Anterior cingulate cortex (tissue), 58 donors: ENCODE measurements at regions not wholly inside any gene's neighbourhood (a gene's known extent, or its start where the extent isn't known, plus 50 kb on each side); places are given as distances from the start of the nearest gene placed in this dataset.
"Not testable (repeated sequence)": the region's sequence is repeated elsewhere in the genome, so short reads cannot be mapped to it uniquely, and the experiment has no call there.

ENCODE experiments used
- DNase-seq, 58 donors: peaks; one replicate each; lab custom pipeline; 2025; lab: John Stamatoyannopoulos, UW

- DNase-seq, result no peak
Observed at GRCh38 chr2:64738026-64738425, 84.3 kb upstream of the SERTAD2 start.

DNA sequence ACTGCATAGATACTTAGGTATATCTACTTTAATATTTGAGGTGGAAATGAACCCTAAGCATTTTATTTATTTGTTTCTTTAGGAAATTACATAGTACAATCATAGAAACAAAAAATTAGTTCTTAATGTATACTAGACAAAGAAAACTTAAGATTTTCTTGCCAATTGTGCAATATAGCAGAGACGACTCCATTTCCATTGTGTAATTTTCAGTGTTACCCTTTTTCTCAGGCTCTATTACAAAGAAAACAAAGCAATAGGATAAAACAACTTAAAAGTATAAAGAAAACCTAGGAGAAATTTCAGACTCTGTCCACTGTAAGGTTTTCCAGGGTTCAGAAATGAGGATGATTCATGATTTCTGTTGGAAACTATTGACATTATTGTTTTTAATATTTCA lies 89.0 kb upstream of the SERTAD2 start:
- no peak for DNase-seq

- no peak for DNase-seq
Observed at GRCh38 chr2:64743739-64744330, 90.1 kb upstream of the SERTAD2 start.

- no peak for DNase-seq
Observed at GRCh38 chr2:64745562-64745961, 91.8 kb upstream of the SERTAD2 start.

- not testable (repeated sequence) for DNase-seq
Observed at GRCh38 chr2:64747690-64748091, 94.0 kb upstream of the SERTAD2 start.

- DNase-seq, result no peak
Observed at GRCh38 chr2:64748147-64748546, 94.4 kb upstream of the SERTAD2 start.

DNA sequence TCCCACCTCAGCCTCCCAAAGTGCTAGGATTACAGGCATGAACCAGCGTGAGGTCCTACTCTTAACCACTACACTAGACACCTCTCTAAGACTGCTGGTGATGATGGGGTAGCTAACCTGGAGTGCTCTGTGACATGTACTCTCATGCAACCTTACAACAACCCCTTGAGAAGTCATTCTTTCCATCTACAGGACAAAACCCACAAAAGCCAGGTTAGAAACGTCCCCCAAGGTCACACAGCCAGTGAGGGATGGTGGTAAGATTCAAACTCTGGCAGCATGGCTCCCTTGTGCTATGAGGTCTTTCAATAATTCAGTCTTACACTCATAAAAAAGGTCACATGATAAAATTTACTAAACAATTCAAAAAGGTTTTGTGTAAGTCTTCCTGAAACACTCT lies 94.8 kb upstream of the SERTAD2 start:
- DNase-seq, result no peak

DNA sequence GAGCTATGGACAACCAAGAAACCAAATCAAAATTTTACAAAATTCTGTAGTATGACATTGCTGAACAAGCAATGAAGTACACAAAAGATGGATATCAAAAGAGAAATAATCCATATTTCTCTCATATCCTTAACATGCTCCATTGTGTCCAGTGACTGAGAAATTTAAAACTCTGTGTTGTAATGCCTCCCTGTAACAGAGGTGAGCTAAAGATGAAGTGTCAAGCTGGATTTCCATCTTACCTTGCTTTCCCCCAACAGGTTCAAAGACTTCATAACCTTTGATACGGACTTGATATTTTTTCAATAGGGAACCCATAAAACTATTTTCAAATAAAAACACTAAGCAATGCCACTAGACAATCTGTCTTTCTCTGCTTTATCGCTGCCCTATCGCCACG lies 95.7 kb upstream of the SERTAD2 start:
- no peak for DNase-seq

GRCh38 chr2:64750001-64750816 lies 96.5 kb upstream of the SERTAD2 start:
- DNase-seq, result peak in 40 of 58 donors; percentile 14 to 63 (median 33)

- DNase-seq, result peak in 55 of 58 donors; percentile 97 to 100 (median 100)
Observed at GRCh38 chr2:64750817-64751285, 97.1 kb upstream of the SERTAD2 start.

DNA sequence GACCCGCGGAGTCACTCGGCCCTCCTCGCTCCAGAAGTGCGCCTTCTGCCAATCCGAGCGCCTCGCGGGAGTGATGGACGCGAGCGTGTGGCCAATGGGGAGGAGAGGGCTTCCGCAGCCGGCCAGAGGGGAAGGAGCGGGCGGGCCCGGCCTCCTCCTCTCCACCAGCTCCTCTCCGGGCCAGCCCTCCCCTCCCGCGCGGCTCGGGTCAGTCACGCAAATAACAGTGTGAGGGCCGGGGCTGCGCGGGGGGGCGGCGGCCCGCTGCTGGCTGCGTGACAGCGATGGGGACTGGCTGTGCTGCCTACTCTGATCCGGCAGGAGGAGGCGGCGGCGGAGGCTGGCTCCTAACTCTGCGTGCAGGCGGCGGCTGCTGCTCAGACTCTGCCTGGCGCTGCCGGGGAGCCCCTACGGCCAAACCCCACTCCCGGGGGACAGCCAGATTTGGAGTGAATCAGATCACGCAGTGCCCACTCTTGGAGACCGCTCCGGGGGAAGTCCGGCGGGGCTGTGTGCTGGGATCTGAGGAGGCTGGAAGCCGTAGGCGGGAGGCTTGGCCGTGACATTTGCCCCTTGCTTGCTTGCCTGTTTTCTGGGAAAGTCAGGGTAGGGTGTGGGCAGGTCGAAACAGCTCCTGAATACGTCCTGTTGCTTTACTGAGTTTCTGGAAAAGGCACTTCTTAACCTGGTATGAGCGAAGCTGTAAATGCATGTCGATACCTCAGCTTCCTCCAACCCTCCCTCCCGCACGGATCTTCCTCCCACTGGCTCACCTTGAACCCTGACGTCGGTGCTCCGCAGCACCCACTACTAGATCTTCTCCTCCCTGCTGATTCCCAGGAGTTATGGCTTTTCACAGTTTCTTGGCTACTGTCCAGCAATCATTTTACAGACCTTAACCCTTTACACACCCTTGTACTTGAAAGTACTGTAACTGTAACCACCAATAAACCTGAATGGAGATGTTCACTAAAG lies 97.9 kb upstream of the SERTAD2 start:
- DNase-seq, result peak in 33 of 58 donors; percentile 49 to 100 (median 100)

DNA sequence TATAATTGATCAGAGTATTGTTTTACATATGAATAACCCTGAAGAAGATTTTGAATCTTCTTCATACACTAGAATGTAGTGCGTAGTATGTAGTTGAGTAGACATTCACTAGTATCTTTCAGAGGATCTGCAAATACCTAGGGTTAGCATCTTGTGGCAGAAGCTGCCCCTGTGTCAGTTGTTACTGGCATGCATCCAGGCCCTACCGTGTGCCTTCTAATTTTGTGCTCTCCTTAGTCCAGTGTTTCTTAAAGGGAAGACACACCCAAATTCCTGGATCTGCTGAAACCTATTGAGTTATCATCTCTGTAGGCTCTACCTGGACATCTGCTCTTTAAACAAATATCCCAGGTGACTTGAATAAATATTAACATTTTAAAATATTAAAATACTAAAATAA lies 99.7 kb upstream of the SERTAD2 start:
- DNase-seq, result no peak

DNA sequence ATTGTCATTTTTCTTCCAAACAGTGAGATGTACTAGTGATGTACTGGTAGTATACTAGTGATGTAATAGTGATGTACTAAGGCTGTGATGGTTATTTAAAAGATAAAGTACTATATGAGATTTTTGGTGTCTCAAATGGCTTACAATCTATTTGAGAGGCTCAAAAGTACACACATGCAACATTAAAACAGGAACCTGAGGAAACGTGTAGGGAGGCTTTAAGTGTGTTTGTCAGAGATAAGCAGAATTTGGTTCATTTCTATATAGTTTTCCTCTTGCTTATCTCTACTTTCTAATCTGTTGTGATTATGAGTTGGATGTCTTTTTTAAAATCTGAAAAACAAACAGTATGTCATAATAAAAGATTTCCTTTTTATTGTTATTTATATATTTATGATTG lies 100.9 kb upstream of the SERTAD2 start:
- no peak for DNase-seq

- no peak for DNase-seq
Observed at GRCh38 chr2:64757126-64757525, 103.4 kb upstream of the SERTAD2 start.

DNA sequence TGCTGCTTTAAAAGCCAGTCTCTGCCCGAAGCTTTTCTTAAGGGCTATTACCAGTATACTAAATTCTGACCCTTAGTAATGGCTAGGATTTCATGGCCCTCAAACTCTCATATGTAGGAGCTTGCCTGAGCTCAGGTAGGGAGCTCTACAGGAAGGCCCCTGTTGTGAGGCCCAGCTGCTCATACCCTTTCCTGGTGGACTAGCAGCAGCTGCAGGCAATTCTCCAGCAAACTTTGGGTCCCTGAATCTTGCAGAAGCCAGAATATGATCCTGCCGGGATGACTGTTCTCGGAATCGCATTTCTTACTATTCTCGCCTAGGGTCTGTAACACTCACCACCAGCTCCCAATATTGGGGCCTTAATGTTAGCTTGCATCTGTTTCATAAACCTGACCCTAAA lies 106.4 kb upstream of the SERTAD2 start:
- no peak for DNase-seq

GRCh38 chr2:64762301-64762997 lies 108.7 kb upstream of the SERTAD2 start:
- DNase-seq, result no peak

DNA sequence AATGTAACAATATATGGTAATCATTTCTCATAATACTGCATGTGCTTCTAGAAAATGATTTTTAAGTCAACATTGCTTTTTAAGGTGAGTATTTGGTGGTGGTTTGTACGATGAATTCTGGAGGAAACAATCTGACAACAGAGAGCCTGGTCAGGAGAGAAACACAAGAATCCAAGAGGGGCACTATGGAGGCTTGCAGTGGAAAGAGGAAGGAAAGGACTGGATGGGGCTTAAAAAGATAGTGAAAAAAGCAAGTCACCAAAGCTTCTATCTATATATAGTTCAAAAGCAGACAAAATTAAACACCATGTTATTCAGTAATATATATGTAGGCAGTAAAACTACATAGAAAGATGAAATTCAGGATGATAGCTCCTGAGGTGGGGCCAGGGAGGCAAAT lies 109.4 kb upstream of the SERTAD2 start:
- DNase-seq, result no peak

GRCh38 chr2:64765160-64765805 lies 111.6 kb upstream of the SERTAD2 start:
- peak in 1 of 58 donors; percentile 4 for DNase-seq

- DNase-seq, result peak in 1 of 58 donors; percentile 56
Observed at GRCh38 chr2:64766841-64767669, 113.3 kb upstream of the SERTAD2 start.
